BJ (cell line): ENCODE measurements at regions not wholly inside any gene's neighbourhood (a gene's known extent, or its start where the extent isn't known, plus 50 kb on each side); places are given as distances from the start of the nearest gene placed in this dataset.

Experiments
- CTCF ChIA-PET: fragments of 350-600 bp; formaldehyde crosslinking; extraction: SDS; loops from one replicate; lab custom pipeline; 2021; ENCODE audit warnings: antibody characterized with exemption, inconsistent platforms; lab: Yijun Ruan, JAX
- POLR2A ChIA-PET: fragments of 300-600 bp; sonication (Branson Sonifier 250); formaldehyde crosslinking; extraction: SDS; loops from one replicate; lab custom pipeline; 2021; ENCODE audit warnings: antibody characterized with exemption; lab: Charles Lee
- DNase-seq: peaks from one replicate; pipeline ENCODE4 v3.0.0-alpha.2; 2011; ENCODE audit warnings: low read depth
- H3K27me3 ChIP-seq: 2 replicates; pipeline ENCODE4 v1.6.0; 2011; ENCODE audit warnings: low read length; ENCODE audit not compliant: control insufficient read depth, insufficient read depth
- H3K36me3 ChIP-seq: 2 replicates; pipeline ENCODE4 v1.5.1; 2011; ENCODE audit warnings: low read length; ENCODE audit not compliant: control insufficient read depth, insufficient read depth
- H3K4me3 ChIP-seq: 2 replicates; pipeline ENCODE4 v1.5.1; 2011; ENCODE audit warnings: low read depth, mild to moderate bottlenecking, control low read depth, low read length
- TF ChIP-seq, protein P1 (sequence below): IDR thresholded peaks from 2 replicates; pipeline ENCODE4 v1.5.1; 2011; ENCODE audit warnings: low read depth, mild to moderate bottlenecking, control low read depth, inconsistent platforms, low read length, moderate library complexity; ENCODE audit not compliant: insufficient read depth

DNA sequence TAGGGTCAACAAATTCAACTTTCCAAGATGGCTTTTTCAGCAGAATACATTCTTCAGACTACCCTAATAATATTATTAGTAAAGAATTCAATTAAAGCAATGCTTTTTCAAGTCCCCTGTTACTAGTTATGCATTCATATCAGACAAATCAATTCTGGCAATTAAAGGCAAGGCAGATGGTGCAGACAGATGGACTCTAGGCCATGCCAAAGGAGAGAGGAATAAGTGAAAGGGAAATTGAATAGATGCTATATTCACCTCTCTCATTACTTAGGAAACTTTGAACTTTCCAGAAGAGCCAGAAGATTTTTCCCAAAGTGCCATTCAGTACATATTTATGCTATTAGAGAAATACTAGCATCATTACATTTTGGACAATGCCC lies 487.7 kb upstream of the RASGRP1 start:
- POLR2A ChIA-PET: no interaction called here
- Histone ChIP-seq H3K27me3 (no peaks in the 10 kb centered on the region), H3K4me3 (no peak overlapping the region), H3K36me3 (no peaks in the 10 kb centered on the region)
- TF ChIP-seq, protein P1, sequence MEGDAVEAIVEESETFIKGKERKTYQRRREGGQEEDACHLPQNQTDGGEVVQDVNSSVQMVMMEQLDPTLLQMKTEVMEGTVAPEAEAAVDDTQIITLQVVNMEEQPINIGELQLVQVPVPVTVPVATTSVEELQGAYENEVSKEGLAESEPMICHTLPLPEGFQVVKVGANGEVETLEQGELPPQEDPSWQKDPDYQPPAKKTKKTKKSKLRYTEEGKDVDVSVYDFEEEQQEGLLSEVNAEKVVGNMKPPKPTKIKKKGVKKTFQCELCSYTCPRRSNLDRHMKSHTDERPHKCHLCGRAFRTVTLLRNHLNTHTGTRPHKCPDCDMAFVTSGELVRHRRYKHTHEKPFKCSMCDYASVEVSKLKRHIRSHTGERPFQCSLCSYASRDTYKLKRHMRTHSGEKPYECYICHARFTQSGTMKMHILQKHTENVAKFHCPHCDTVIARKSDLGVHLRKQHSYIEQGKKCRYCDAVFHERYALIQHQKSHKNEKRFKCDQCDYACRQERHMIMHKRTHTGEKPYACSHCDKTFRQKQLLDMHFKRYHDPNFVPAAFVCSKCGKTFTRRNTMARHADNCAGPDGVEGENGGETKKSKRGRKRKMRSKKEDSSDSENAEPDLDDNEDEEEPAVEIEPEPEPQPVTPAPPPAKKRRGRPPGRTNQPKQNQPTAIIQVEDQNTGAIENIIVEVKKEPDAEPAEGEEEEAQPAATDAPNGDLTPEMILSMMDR: no peak
- CTCF ChIA-PET: interaction anchor here (0.7 kb wide), 1 partner anchor 49 kb away, joined by 3 read pairs; no protein-coding TSS in a partner anchor
- DNase-seq: no peak

DNA sequence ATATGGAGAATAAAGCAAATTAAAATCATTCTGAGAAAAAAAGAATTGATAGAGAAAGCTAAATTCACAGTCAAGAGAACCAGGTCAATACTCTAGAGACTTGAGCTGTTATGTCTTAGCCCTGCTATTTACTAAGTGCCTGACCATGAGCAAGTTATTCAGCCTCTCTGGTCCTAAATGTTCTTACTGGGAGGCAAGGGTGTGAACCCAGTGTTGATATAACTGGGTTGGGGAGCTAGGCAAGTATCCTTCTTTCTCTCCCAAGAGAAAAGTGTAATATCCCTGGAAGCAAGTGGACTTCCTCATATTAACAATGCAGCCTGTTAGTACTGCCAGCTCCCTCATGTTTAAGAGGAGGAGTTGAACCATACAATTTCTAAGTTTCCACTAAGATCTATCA lies 488.9 kb upstream of the RASGRP1 start:
- Histone ChIP-seq H3K36me3 (no peaks in the 10 kb centered on the region), H3K4me3 (no peak overlapping the region), H3K27me3 (no peaks in the 10 kb centered on the region)
- ChIA-PET POLR2A (no interaction called here), CTCF (no interaction called here)
- TF ChIP-seq, protein P1: no peak
- DNase-seq: no peak

GRCh38 chr15:39054128-39054732 lies 489.6 kb upstream of the RASGRP1 start:
- H3K4me3 ChIP-seq: no peak overlapping the region
- H3K36me3 ChIP-seq: no peaks in the 10 kb centered on the region
- POLR2A ChIA-PET: no interaction called here
- TF ChIP-seq, protein P1: no peak
- no peaks in the 10 kb centered on the region for H3K27me3 ChIP-seq
- DNase-seq: no peak
- CTCF ChIA-PET: no interaction called here

DNA sequence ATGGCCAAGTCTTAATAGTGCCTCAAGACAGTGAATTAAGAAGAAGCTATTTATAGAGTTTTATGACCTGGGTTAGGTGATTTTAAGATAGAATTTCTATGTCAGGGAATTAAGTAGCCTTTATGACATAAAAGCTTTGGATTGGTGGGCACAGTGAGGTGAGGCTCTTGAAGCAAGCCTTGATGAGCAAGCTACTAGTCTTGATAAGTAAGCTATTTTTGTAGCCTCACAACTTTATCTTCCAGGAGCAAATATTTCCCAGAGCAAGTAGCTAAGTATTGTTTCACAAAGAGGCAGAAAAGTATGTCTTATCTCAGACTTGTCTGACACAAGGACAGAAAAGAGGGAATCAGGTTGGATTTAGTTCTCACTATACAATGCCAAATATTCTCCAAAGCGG lies 491.7 kb upstream of the RASGRP1 start:
- ChIA-PET POLR2A (no interaction called here), CTCF (no interaction called here)
- DNase-seq: no peak
- Histone ChIP-seq H3K27me3 (no peaks in the 10 kb centered on the region), H3K36me3 (no peaks in the 10 kb centered on the region), H3K4me3 (no peak overlapping the region)
- TF ChIP-seq, protein P1: no peak

DNA sequence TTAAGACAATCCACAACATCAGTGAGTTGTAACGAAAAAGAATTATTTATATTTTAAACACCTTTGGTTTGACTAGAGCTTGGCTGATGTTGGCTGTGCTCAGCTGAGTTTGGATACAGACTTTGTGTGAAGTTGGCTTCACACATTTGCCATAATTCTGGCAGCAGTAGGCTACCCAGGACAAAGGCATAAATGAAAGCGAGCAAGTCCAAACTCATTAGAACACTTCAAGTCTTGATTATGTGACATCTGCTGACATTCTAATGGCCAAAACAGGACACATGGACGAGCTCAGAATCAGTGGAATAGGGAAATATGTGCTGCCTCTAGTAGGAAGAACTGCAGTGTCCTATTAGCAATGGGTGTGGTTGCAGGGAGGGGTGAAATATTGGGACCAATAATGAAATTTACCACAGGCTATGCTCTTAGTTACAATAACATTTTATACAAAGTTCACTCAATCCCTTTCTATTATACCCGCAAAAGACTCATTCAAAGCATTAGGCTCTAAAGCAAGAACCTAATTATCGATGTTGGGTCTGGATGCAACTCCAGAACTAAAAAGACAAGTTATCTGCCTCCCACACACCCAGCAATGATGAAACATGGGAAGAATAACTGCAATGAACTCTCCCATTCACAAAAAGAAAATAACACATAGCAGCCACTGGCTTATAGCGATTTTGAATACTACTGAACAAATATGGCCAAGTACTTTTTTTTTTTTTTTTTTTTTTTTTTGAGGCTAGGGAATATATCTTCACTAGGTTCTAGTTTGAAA lies 493.9 kb upstream of the RASGRP1 start:
- TF ChIP-seq, protein P1: no peak
- ChIA-PET POLR2A (no interaction called here), CTCF (interaction anchor here (0.7 to 1.2 kb wide), 2 partner anchors 19 to 34 kb away, joined by 3 to 5 read pairs; no protein-coding TSS in a partner anchor)
- Histone ChIP-seq H3K4me3 (no peak overlapping the region), H3K36me3 (no peaks in the 10 kb centered on the region), H3K27me3 (no peaks in the 10 kb centered on the region)
- DNase-seq: no peak
